ENCODE measurements at regions not wholly inside any gene's neighbourhood (a gene's known extent, or its start where the extent isn't known, plus 50 kb on each side); places are given as distances from the start of the nearest gene placed in this dataset.

DNA sequence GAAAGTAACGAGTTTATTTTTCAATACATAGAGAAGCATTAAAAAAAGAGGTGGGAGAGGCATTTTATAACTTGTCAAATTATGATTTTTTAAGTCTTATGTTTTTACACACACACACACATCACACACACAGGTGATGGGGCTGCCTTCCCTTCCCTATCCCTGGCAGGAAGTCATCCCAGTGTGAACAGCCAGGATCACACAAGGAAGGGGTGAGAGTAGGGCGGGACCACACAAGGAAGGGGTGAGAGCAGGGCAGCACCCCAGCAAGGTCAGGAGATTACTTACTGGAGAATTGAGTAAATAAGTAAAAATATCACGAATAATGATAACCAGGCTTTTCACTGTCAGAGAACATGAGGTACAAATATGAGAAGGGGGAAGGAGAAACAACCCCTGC lies 372.6 kb downstream of the SEC23A start:
- BruUV-seq (replicated peaks), result no TSS peak
- no peaks in the 10 kb centered on the region for H3K9me3 ChIP-seq (ENCODE audit: insufficient read depth, low read depth)
- no peak for DNase-seq
- H3K4me2 ChIP-seq, result no peak overlapping the region
- ChIA-PET POLR2A (ENCODE audit: unreplicated experiment) (no interaction called here), CTCF (no interaction called here)
- H3K27me3 ChIP-seq (ENCODE audit: insufficient read depth, low read depth), result no peaks in the 10 kb centered on the region
- no peaks in the 10 kb centered on the region for H4K20me1 ChIP-seq (ENCODE audit: insufficient read depth)
- H3K4me3 ChIP-seq, result no peak overlapping the region
- H3K4me1 ChIP-seq (replicated peaks; ENCODE audit: insufficient read depth), result no peaks in the 10 kb centered on the region
- H2AFZ ChIP-seq, result no peak overlapping the region
- no peaks in the 10 kb centered on the region for H3K9me2 ChIP-seq (ENCODE audit: insufficient read depth)
- intact Hi-C loops (cut with micrococcal nuclease; ENCODE audit: unreplicated experiment), result no loop called here
- no peaks in the 10 kb centered on the region for H3K36me3 ChIP-seq (ENCODE audit: low read depth)
- no peaks in the 10 kb centered on the region for H3F3A ChIP-seq (ENCODE audit: insufficient read depth, low read depth)
- no peaks in the 10 kb centered on the region for H3K79me2 ChIP-seq (ENCODE audit: low read depth)
- H3K27ac ChIP-seq, result no peak overlapping the region
- no peak for TF ChIP-seq EZH2 (IDR thresholded peaks at IDR 0.05; ENCODE audit: low read depth)
- TF ChIP-seq, protein P1, sequence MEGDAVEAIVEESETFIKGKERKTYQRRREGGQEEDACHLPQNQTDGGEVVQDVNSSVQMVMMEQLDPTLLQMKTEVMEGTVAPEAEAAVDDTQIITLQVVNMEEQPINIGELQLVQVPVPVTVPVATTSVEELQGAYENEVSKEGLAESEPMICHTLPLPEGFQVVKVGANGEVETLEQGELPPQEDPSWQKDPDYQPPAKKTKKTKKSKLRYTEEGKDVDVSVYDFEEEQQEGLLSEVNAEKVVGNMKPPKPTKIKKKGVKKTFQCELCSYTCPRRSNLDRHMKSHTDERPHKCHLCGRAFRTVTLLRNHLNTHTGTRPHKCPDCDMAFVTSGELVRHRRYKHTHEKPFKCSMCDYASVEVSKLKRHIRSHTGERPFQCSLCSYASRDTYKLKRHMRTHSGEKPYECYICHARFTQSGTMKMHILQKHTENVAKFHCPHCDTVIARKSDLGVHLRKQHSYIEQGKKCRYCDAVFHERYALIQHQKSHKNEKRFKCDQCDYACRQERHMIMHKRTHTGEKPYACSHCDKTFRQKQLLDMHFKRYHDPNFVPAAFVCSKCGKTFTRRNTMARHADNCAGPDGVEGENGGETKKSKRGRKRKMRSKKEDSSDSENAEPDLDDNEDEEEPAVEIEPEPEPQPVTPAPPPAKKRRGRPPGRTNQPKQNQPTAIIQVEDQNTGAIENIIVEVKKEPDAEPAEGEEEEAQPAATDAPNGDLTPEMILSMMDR (conservative IDR thresholded peaks at IDR 0.05), result no peak

DNA sequence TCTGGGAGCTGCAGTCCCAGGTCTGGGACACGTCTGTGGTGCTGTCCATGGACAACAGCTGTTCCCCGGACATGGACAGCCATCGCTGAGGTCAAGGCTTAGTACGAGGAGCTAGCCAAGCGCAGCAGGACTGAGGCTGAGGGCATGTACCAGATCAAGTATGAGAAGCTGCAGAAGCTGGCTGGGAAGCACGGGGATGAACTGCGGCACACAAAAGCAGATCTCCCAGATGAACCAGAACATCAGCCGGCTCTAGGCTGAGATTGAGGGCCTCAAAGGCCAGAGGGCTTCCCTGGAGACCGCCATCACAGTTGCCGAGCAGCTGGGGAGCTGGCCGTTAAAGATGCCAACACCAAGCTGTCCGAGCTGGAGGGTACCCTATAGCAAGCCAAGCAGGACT lies 375.3 kb downstream of the SEC23A start:
- H3F3A ChIP-seq (ENCODE audit: insufficient read depth, low read depth), result no peaks in the 10 kb centered on the region
- H4K20me1 ChIP-seq (ENCODE audit: insufficient read depth), result no peaks in the 10 kb centered on the region
- TF ChIP-seq, protein P1 (conservative IDR thresholded peaks at IDR 0.05), result no peak
- no peak for TF ChIP-seq EZH2 (IDR thresholded peaks at IDR 0.05; ENCODE audit: low read depth)
- intact Hi-C loops (cut with micrococcal nuclease; ENCODE audit: unreplicated experiment), result no loop called here
- H3K27me3 ChIP-seq (ENCODE audit: insufficient read depth, low read depth), result no peaks in the 10 kb centered on the region
- no peaks in the 10 kb centered on the region for H3K36me3 ChIP-seq (ENCODE audit: low read depth)
- no peaks in the 10 kb centered on the region for H3K9me3 ChIP-seq (ENCODE audit: insufficient read depth, low read depth)
- no peaks in the 10 kb centered on the region for H3K9me2 ChIP-seq (ENCODE audit: insufficient read depth)
- no peak for DNase-seq
- no peaks in the 10 kb centered on the region for H3K79me2 ChIP-seq (ENCODE audit: low read depth)
- no peak overlapping the region for H2AFZ ChIP-seq
- ChIA-PET CTCF (no interaction called here), POLR2A (ENCODE audit: unreplicated experiment) (no interaction called here)
- no peaks in the 10 kb centered on the region for H3K4me1 ChIP-seq (replicated peaks; ENCODE audit: insufficient read depth)
- H3K27ac ChIP-seq, result no peak overlapping the region
- no TSS peak for BruUV-seq (replicated peaks)
- H3K4me2 ChIP-seq, result no peak overlapping the region
- no peak overlapping the region for H3K4me3 ChIP-seq

DNA sequence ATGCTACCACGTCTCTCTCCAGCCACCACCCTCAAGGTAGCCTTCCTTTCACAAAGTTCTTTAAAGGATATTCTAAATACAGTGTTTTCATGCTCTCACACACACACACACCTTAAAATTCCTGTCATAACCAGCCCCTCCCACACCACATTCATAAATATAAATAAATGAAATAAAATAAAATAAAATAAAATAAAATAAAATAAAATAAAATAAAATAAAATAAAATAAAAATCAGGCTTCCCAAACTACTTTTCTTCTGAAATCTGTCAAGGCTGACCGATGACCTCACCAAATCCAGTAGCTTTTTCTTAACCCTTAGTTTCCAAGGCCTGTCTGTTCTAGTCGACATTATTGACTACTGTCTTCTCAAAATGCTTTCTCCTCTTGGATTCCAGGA lies 378.4 kb downstream of the SEC23A start:
- no peaks in the 10 kb centered on the region for H4K20me1 ChIP-seq (ENCODE audit: insufficient read depth)
- no peaks in the 10 kb centered on the region for H3K4me1 ChIP-seq (replicated peaks; ENCODE audit: insufficient read depth)
- H3K27ac ChIP-seq, result no peak overlapping the region
- ChIA-PET POLR2A (ENCODE audit: unreplicated experiment) (no interaction called here), CTCF (no interaction called here)
- no peak for DNase-seq
- H3K4me3 ChIP-seq, result no peak overlapping the region
- H3K9me2 ChIP-seq (ENCODE audit: insufficient read depth), result no peaks in the 10 kb centered on the region
- TF ChIP-seq EZH2 (IDR thresholded peaks at IDR 0.05; ENCODE audit: low read depth), result no peak
- TF ChIP-seq, protein P1 (conservative IDR thresholded peaks at IDR 0.05), result no peak
- no peaks in the 10 kb centered on the region for H3K27me3 ChIP-seq (ENCODE audit: insufficient read depth, low read depth)
- no peaks in the 10 kb centered on the region for H3K36me3 ChIP-seq (ENCODE audit: low read depth)
- intact Hi-C loops (cut with micrococcal nuclease; ENCODE audit: unreplicated experiment), result no loop called here
- H3F3A ChIP-seq (ENCODE audit: insufficient read depth, low read depth), result no peaks in the 10 kb centered on the region
- BruUV-seq (replicated peaks), result no TSS peak
- H3K4me2 ChIP-seq, result no peak overlapping the region
- H3K79me2 ChIP-seq (ENCODE audit: low read depth), result no peaks in the 10 kb centered on the region
- H3K9me3 ChIP-seq (ENCODE audit: insufficient read depth, low read depth), result no peaks in the 10 kb centered on the region
- no peak overlapping the region for H2AFZ ChIP-seq
